Upper lobe of left lung (tissue), 4 donors: ENCODE measurements at regions not wholly inside any gene's neighbourhood (a gene's known extent, or its start where the extent isn't known, plus 50 kb on each side); places are given as distances from the start of the nearest gene placed in this dataset.

ENCODE experiments used
- EP300 ChIP-seq, 4 donors: sonication (generic); formaldehyde crosslinking; IDR thresholded peaks; one replicate each; pipeline ENCODE4 v1.5.1; 2017; ENCODE audit warnings: antibody characterized with exemption in 4 of 4, control low read depth in 2 of 4
- POLR2AphosphoS5 ChIP-seq, 2 donors: sonication (generic); formaldehyde crosslinking; IDR thresholded peaks; one replicate each; pipeline ENCODE4 v1.5.1; 2017; ENCODE audit warnings: antibody characterized with exemption in 2 of 2
- TF ChIP-seq, protein P1 (sequence below), 6 experiments: fragments of 450-650 bp in 4 of 6; fragments of 200-600 bp in 2 of 6; sonication (generic) in 2 of 6; IDR thresholded peaks; one replicate each; pipeline ENCODE4 v1.5.1; 2016 to 2019; ENCODE audit warnings: antibody characterized with exemption in 6 of 6

DNA sequence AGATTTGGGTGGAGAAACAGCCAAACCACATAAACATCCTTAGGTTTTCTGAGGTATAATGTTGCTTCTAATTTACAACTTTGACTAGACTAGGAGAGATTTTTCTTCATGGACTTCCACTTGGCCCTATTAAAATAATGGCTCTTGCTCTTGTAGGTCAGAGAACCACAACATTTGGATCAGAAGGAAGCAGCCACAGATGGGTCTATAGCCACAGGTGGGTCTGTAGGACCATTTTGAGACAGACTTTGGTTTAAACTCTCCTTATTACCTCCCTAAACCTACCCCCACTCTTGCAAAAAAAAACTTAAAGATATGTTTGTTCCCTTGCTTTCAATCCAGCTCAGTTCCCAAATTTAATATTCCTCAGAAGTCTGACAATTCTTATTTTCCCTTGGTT is 1260.8 kb downstream of the GATA3 start:
- TF ChIP-seq, protein P1, sequence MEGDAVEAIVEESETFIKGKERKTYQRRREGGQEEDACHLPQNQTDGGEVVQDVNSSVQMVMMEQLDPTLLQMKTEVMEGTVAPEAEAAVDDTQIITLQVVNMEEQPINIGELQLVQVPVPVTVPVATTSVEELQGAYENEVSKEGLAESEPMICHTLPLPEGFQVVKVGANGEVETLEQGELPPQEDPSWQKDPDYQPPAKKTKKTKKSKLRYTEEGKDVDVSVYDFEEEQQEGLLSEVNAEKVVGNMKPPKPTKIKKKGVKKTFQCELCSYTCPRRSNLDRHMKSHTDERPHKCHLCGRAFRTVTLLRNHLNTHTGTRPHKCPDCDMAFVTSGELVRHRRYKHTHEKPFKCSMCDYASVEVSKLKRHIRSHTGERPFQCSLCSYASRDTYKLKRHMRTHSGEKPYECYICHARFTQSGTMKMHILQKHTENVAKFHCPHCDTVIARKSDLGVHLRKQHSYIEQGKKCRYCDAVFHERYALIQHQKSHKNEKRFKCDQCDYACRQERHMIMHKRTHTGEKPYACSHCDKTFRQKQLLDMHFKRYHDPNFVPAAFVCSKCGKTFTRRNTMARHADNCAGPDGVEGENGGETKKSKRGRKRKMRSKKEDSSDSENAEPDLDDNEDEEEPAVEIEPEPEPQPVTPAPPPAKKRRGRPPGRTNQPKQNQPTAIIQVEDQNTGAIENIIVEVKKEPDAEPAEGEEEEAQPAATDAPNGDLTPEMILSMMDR (IDR thresholded peaks at IDR 0.05) = no peak
- no peak for TF ChIP-seq POLR2AphosphoS5 (IDR thresholded peaks at IDR 0.05)
- TF ChIP-seq EP300 (IDR thresholded peaks at IDR 0.05) = no peak
